ENCODE measurements at regions not wholly inside any gene's neighbourhood (a gene's known extent, or its start where the extent isn't known, plus 50 kb on each side); places are given as distances from the start of the nearest gene placed in this dataset.

DNA sequence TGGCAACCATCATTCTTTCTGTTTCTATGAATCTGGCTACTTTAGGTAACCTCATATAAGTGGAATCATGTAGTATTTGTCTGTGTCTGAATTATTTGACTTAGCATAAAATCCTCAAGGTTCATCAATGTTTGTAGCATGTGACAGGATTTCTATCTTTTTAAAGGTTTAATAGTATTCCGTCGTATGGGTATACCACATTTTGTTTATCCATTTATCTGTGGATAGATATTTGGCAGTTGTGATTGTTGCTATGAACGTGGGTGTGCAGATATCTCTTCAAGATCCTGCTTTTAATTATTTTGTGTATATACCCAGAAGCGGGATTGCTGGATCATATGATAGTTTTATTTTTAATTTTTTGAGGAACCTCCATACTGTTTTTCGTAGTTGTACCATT is 421.7 kb downstream of the PCNX1 start:
- no peak overlapping the region for H3K4me3 ChIP-seq (ENCODE audit: low read depth, low read length)
- TF ChIP-seq, protein P1, sequence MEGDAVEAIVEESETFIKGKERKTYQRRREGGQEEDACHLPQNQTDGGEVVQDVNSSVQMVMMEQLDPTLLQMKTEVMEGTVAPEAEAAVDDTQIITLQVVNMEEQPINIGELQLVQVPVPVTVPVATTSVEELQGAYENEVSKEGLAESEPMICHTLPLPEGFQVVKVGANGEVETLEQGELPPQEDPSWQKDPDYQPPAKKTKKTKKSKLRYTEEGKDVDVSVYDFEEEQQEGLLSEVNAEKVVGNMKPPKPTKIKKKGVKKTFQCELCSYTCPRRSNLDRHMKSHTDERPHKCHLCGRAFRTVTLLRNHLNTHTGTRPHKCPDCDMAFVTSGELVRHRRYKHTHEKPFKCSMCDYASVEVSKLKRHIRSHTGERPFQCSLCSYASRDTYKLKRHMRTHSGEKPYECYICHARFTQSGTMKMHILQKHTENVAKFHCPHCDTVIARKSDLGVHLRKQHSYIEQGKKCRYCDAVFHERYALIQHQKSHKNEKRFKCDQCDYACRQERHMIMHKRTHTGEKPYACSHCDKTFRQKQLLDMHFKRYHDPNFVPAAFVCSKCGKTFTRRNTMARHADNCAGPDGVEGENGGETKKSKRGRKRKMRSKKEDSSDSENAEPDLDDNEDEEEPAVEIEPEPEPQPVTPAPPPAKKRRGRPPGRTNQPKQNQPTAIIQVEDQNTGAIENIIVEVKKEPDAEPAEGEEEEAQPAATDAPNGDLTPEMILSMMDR (IDR thresholded peaks at IDR 0.05; ENCODE audit: insufficient read depth, low read depth, low read length, missing control alignments), result no peak
- DNase-seq (ENCODE audit: low read depth), result no peak

DNA sequence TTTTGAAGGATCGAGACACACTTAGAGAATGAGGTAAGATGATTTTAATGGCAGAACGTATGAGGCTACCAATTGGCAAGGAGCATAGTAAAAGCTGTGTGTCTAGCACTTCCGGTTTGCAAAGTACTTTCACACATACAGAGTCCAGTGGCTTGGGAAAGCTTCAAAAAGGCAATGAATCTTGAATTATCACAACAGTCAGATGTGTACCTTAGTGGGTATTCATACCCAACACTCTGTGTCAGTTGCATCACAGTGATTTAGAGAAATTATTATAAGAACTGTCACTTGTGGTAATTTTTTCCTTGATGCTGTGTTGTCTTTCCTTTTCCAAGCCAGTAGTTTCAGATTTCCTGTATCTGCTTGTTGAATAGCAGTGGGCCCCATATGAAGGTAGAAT is 424.1 kb downstream of the PCNX1 start:
- DNase-seq (ENCODE audit: low read depth), result peak; percentile 34
- H3K4me3 ChIP-seq (ENCODE audit: low read depth, low read length), result no peak overlapping the region
- TF ChIP-seq, protein P1 (IDR thresholded peaks at IDR 0.05; ENCODE audit: insufficient read depth, low read depth, low read length, missing control alignments), result no peak

DNA sequence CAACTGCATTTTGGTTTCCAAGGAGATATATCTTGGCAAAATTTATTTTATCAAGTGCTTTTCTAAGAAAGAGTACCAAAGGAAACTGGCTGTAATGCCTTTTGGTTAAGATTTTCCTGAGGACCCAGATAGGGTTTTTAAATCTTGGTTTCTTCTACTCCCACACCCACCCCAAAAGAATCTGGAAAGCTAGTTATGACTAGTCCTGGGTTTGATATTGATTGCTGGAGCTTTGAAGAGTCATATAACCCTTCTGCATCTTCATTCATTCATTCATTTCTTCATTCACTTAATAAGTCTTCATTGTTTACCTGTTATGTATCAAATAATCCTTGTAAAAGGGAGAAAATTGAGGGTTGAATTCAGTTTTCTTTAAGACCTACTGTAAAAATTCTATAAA is 425.2 kb downstream of the PCNX1 start:
- DNase-seq (ENCODE audit: low read depth), result no peak
- TF ChIP-seq, protein P1 (IDR thresholded peaks at IDR 0.05; ENCODE audit: insufficient read depth, low read depth, low read length, missing control alignments), result no peak
- no peak overlapping the region for H3K4me3 ChIP-seq (ENCODE audit: low read depth, low read length)

DNA sequence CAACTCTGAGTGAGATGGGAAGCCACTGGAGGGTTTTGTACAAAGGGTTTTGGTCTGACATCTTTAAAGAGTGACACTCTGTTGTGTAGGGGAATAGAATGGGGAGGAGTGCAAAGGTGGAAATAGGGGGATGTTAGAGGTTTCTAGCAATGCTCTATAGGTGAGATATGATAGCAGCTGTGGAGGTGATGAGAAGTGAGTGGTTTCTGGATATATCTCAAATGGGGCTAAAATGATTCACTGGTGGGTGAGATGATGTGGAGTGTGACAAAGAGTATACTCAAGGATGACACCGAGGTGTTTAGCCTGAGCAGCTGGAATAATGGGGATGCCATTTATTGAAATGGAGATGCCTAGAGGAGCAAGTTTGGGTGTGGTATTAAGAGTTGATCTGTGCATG is 426.4 kb downstream of the PCNX1 start:
- DNase-seq (ENCODE audit: low read depth), result peak; percentile 28
- TF ChIP-seq, protein P1 (IDR thresholded peaks at IDR 0.05; ENCODE audit: insufficient read depth, low read depth, low read length, missing control alignments), result no peak
- no peak overlapping the region for H3K4me3 ChIP-seq (ENCODE audit: low read depth, low read length)

DNA sequence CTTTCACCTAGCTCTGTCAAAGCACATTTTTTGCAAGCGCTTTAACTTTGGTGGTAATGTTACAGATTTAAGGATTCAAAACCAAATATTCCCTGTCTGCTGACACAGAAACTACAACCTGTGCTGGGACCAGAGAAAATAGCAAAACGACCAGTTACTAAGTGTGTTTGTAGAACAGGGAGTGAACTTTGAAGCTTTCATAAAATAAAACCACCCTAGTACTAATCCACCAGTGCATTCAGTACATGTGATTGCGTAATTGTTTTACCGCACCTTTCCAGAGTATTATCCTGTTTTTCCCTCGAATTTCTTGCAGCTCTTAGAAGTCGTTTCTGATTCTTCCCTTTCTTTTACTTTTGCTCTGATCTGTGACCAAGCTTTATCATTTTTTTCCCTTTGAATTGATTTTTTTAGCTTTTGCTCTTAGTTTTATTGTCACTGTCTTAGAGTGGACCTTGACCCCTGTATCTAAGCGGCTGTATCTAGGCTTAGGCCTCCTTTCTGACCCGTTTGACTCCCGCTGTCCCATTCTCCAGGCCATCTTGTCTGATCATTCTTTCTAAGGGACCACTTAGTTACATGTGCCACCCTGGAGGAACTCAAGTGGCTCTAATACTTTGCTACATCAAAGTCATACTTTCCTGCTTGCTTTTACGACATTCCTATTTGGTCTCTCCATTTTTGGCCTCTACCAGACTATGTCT is 429.4 kb downstream of the PCNX1 start:
- no peak overlapping the region for H3K4me3 ChIP-seq (ENCODE audit: low read depth, low read length)
- TF ChIP-seq, protein P1 (IDR thresholded peaks at IDR 0.05; ENCODE audit: insufficient read depth, low read depth, low read length, missing control alignments), result no peak
- no peak for DNase-seq (ENCODE audit: low read depth)

DNA sequence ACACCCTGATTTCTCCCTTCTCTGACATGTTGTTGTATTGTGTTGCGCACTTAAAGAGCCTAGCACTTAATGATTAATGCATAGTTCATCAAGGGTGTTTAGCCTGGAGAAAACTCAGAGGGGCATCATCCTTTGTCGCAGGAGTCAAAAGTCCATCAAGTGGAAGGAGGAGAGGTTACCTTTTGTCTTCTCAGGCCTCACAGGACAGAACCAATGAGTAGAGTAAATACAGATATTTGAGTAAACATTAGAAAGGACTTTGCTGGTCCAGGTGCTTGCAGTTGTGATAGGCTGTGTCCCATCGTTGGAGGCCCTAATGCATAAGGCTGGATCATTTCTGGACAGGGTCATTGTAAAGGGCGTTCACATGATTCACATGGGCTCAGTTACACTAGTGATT is 430.9 kb downstream of the PCNX1 start:
- H3K4me3 ChIP-seq (ENCODE audit: low read depth, low read length), result no peak overlapping the region
- DNase-seq (ENCODE audit: low read depth), result no peak
- TF ChIP-seq, protein P1 (IDR thresholded peaks at IDR 0.05; ENCODE audit: insufficient read depth, low read depth, low read length, missing control alignments), result no peak
